Activated CD4-positive, alpha-beta T cell treated with anti-CD3 and anti-CD28 coated beads for 1 hour (primary cell): ENCODE measurements at regions not wholly inside any gene's neighbourhood (a gene's known extent, or its start where the extent isn't known, plus 50 kb on each side); places are given as distances from the start of the nearest gene placed in this dataset.

Experiments
- DNase-seq: peaks from one replicate; pipeline ENCODE4 v3.0.0-alpha.2; 2020

GRCh38 chr10:81031774-81032173 lies 494.1 kb downstream of the SH2D4B start:
- no peak for DNase-seq

DNA sequence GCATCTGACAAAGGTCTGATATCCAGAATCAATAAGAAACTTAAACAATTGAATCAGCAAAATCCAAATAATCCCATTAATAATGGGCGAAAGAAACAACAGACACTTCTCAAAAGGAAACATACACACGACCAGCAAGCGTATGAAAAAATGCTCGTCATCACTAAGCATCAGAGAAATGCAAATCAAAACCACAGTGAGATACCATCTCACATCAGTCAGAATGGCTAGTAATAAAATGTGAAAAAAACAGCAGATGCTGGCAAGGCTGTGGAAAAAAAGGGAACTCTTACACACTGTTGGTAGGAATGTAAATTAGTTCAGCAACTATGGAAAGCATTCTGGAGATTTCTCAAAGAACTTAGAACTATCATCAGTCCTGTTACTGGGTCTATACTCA lies 496.7 kb downstream of the SH2D4B start:
- no peak for DNase-seq

DNA sequence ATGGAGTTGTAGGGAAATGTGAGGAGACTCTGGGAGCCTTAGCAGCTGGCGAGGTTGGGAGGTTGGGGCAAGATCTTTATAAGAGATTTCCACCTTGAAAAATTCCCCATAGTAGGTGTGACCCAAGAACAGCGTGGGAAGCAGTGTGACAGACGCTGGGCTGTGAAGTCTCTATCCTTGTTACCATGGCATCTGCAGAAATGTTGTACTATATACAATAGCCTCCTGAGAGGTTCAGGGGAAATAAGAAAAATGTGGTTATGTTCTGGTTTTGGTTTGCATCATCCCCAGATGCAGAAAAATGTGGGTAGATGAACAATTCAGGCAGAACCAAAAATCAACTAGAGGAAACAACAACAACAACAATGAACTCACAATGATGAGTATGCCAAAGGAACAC lies 498.6 kb downstream of the SH2D4B start:
- no peak for DNase-seq

- DNase-seq = no peak
Observed at GRCh38 chr10:81040031-81040430, 502.3 kb downstream of the SH2D4B start.

DNA sequence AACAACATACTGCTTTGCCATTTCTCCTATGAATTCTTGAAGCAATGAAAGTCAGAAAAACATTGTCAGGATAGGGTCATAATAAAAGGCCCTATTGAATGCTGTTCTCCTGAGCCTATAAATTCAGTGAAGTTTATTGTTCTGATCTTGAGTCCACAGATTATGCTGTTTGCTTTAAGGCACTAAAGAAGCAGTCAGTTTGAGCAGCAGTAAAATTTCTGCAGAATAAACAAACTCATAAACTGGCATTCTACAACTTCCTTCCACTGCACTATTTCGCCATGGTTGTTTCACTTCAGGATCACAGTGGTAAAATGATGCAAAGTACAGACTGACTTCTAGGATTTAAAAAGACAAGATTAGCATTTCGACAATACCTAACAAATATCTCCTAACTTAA lies 503.2 kb downstream of the SH2D4B start:
- no peak for DNase-seq

- no peak for DNase-seq
Observed at GRCh38 chr10:81042647-81043046, 504.9 kb downstream of the SH2D4B start.

DNA sequence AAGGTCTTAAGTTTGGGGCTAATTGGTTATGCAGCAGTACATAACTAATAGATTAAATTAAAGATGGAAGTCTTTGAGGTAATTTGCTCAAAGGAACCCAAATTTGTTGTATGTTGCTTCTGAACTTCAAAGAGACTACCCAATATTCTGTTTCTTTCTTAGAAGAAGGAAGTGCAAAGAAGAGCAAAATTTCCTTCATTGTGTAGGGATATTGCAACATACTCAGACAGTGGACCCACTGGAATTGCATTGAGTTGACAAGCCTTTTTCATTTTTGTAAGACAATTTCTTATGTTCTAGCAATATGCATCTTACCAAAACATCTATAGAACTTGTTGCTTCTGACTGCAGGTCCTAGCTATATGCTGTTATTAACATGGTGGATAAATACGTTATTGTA lies 527.8 kb downstream of the SH2D4B start:
- DNase-seq = no peak

- no peak for DNase-seq
Observed at GRCh38 chr10:81068460-81068859, 530.8 kb downstream of the SH2D4B start.

GRCh38 chr10:81071087-81071796 lies 533.5 kb downstream of the SH2D4B start:
- DNase-seq = no peak

- no peak for DNase-seq
Observed at GRCh38 chr10:81073155-81073554, 535.5 kb downstream of the SH2D4B start.

GRCh38 chr10:81081887-81082620 lies 544.4 kb downstream of the SH2D4B start:
- DNase-seq = no peak

DNA sequence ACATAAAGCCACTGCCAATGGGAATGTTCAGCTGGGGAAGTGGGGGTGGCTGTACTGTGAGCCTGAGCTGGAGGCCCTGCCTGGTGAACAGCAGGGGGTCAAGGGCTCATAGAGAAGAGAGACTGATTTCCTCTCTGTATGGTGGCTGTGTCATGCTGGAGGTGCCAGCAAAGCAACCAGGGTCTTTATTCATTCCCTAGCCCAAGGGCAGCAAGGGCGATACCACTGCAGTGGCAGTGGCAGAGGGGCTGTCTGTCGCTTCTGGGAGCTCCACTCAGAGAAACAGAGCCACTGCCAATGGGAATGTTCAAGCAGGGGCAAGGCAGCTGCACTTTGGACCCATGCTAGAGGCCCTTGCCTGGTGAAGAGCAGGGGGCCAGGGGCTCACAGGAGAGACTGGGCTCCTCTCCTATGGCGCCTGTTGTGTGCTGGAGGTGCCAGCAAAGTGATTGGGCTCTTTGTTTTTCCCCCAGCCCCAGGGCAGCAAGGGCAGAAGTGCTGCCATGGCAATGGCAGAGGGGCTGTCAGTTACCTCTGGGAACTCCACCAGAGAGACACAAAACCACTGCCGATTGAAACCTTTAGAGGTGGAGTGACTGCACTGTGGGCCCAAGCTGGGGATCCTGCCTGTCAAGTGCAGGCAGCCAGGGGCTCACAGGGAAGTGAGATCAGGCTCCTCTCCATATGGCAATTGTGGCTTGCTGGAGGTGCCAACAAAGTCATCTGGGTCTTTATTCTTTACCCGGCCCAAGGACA lies 545.1 kb downstream of the SH2D4B start:
- no peak for DNase-seq

- DNase-seq = no peak
Observed at GRCh38 chr10:81093056-81093455, 555.4 kb downstream of the SH2D4B start.

GRCh38 chr10:81095238-81095637 lies 557.5 kb downstream of the SH2D4B start:
- no peak for DNase-seq

DNA sequence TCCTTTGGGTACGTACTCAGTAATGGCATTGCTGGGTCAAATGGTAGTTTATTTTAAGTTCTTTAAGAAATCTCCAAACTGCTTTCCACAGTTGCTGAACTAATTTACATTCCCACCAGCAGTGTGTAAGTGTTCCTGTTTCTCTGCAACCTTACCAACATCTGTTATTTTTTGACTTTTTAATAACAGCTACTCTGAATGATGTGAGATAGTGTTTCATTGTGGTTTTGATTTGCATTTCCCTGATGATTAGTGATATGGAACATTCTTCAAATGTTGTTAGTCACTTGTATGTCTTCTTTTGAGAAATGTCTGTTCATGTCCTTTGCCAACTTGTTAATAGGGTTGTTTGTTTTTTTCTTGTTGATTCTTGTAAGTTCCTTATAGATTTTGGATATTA lies 558.9 kb downstream of the SH2D4B start:
- DNase-seq = no peak

DNA sequence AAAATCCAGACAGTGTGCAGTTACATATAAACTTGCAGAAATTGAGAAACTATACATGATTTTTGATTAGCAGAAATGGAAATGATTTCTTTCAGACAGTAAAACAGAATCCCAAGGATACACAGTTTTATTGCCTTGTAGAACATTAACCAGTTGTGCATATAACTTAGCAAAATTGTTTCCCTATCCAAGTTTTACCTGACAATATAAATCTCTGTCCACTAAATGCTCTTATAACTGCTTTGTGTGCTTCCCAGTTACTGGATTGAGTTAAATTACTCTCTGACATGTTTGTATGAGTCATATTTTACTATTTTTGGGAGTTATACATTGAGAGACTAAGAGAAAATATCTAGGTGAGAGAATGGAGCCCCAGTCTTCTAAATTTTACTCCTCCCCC lies 563.4 kb downstream of the SH2D4B start:
- DNase-seq = no peak

DNA sequence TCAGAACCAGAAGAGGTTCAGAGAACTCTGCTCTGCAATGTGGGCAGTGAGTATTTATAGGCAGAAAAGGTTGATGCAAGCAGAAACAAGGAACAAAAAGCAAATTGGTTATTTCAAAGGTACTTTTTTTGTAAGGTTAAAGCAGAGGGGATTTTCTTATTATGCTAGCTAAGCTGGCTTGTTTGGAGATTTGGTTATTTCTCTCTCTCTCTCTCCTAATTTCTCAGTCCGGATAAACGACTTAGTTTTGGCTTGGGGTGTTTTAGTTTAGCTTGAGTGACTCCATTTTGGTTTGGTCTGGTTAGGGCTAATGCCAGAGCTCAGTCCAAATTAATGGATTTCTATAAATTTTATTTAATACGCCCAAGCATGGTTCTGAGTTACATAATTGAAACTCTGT lies 566.8 kb downstream of the SH2D4B start:
- DNase-seq = no peak

GRCh38 chr10:81108516-81109199 lies 571.0 kb downstream of the SH2D4B start:
- no peak for DNase-seq

DNA sequence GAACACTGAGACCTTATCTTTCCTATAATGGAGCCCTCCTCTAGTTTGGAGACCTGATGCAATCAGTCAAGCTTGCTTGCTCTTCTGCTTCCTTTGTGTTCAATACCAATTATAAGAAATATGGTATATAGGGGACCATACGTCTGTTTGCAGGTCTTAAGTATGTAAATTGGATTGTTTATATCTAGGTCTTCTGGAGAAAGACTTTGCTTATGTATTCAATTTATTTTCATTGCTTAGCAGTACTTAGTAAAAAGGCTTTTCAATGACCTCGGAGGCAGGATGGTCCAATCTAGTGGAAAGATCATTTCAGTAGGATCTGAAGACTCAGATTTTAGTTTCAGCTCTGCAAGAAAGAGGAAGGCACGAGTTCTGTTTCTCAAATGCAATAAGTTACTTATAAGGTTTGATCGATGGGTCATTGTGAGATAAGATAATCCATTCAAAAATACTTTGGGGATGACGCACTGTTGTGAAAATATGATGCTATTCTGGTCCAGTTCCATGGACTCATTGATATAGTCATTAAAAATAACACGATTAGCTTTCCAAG lies 571.6 kb downstream of the SH2D4B start:
- no peak for DNase-seq

GRCh38 chr10:81116201-81116600 lies 578.5 kb downstream of the SH2D4B start:
- no peak for DNase-seq

GRCh38 chr10:81116990-81117389 lies 579.3 kb downstream of the SH2D4B start:
- DNase-seq = no peak

DNA sequence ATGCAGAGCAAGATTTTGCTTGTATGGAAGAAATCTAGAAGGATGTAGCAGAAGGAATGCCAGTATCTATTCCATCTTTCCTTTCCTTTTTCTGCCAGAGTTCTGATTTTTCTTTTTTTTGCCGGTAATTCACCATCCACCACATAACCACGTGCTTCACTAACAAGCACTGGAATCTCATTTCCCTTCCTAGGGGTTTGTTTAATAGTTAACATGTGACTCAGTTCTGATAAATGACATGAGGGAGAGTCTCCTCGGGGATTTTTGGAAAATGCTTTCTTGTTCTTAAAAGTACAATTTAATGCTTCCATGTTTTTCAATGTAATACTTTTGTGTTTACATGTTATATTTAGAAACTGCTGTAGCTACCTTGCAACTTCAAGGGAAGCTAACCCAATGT lies 590.2 kb downstream of the SH2D4B start:
- DNase-seq = no peak

DNA sequence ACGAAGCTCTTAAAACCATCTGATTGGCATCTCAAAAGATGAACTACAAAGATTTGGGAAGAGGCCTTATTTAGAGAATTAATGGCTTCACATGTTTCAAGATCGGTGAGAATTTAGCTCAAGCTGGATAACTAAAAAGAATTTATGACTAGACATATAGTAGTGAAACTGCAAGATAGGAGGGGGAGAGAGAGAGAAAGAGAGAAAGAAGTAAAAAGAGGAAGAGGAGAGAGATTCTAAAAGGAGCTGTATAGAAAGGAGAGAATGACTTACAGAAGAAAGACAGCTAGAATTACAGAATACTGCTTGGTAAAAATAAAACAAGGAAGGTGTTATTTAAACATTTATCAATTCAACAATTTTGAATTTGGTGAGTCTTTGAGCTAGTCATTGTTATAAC lies 592.3 kb downstream of the SH2D4B start:
- no peak for DNase-seq
